NB4 (cell line): ENCODE measurements at regions not wholly inside any gene's neighbourhood (a gene's known extent, or its start where the extent isn't known, plus 50 kb on each side); places are given as distances from the start of the nearest gene placed in this dataset.

Experiments used
- DNase-seq: peaks from one replicate; pipeline ENCODE4 v3.0.0; 2010; ENCODE audit warnings: low read depth
- H3K4me3 ChIP-seq: one replicate; pipeline ENCODE4 v1.5.1; 2011; ENCODE audit warnings: mild to moderate bottlenecking, low read depth, low read length, moderate library complexity
- CTCF ChIP-seq: IDR thresholded peaks from one replicate; pipeline ENCODE4 v1.5.1; 2012; ENCODE audit warnings: low read depth, low read length
- MAX ChIP-seq: IDR thresholded peaks from 2 replicates; pipeline ENCODE4 v1.6.1; 2011; ENCODE audit warnings: low read depth, low read length
- MYC ChIP-seq: IDR thresholded peaks from 2 replicates; pipeline ENCODE4 v1.6.1; 2011; ENCODE audit warnings: low read depth, low read length
- POLR2A ChIP-seq: IDR thresholded peaks from 2 replicates; pipeline ENCODE4 v1.6.1; 2011; ENCODE audit warnings: mild to moderate bottlenecking; ENCODE audit not compliant: insufficient read length; ENCODE audit errors: extremely low read depth

- H3K4me3 ChIP-seq = no peak overlapping the region
- no peak for DNase-seq
- no peak for TF ChIP-seq MAX
- no peak for TF ChIP-seq CTCF
- no peak for TF ChIP-seq MYC
- no peak for TF ChIP-seq POLR2A
Observed at GRCh38 chr2:181779288-181780021, 99.1 kb upstream of the NEUROD1 start.

- TF ChIP-seq POLR2A (no peak), CTCF (no peak), MAX (no peak), MYC (no peak)
- no peak overlapping the region for H3K4me3 ChIP-seq
- DNase-seq = no peak
Observed at GRCh38 chr2:181780047-181780651, 99.8 kb upstream of the NEUROD1 start.

GRCh38 chr2:181780657-181781056 is 100.3 kb upstream of the NEUROD1 start:
- TF ChIP-seq MAX = no peak
- no peak for TF ChIP-seq POLR2A
- TF ChIP-seq CTCF = no peak
- TF ChIP-seq MYC = no peak
- H3K4me3 ChIP-seq = no peak overlapping the region
- no peak for DNase-seq

- H3K4me3 ChIP-seq = no peak overlapping the region
- TF ChIP-seq POLR2A (no peak), CTCF (peak; percentile 18)
- peak; percentile 77 for DNase-seq
Observed at GRCh38 chr2:181781078-181781786, 100.9 kb upstream of the NEUROD1 start.

GRCh38 chr2:181782660-181783059 is 102.3 kb upstream of the NEUROD1 start:
- no peak for TF ChIP-seq MYC
- TF ChIP-seq POLR2A = no peak
- no peak for TF ChIP-seq MAX
- no peak for TF ChIP-seq CTCF
- DNase-seq = no peak
- H3K4me3 ChIP-seq = no peak overlapping the region
